K562 (cell line): ENCODE measurements at regions not wholly inside any gene's neighbourhood (a gene's known extent, or its start where the extent isn't known, plus 50 kb on each side); places are given as distances from the start of the nearest gene placed in this dataset.

Experiments
- POLR2A ChIP-seq: fragments of 450-650 bp; conservative IDR thresholded peaks from 2 replicates; pipeline ENCODE4 v1.6.1; 2016
- ZFP36 ChIP-seq: fragments of 150-350 bp; IDR thresholded peaks from 2 replicates; pipeline ENCODE4 v1.6.1; 2018; ENCODE audit warnings: low read length, low read depth; ENCODE audit not compliant: partially characterized antibody
- TF ChIP-seq, protein P1 (sequence below): sonication (generic); formaldehyde crosslinking; IDR thresholded peaks from 2 replicates; pipeline ENCODE4 v1.8.1; 2023; ENCODE audit warnings: mild to moderate bottlenecking, missing genetic modification reagents

GRCh38 chr17:79249929-79250521, 175.4 kb downstream of the ENGASE start:
- TF ChIP-seq POLR2A = no peak
- TF ChIP-seq, protein P1, sequence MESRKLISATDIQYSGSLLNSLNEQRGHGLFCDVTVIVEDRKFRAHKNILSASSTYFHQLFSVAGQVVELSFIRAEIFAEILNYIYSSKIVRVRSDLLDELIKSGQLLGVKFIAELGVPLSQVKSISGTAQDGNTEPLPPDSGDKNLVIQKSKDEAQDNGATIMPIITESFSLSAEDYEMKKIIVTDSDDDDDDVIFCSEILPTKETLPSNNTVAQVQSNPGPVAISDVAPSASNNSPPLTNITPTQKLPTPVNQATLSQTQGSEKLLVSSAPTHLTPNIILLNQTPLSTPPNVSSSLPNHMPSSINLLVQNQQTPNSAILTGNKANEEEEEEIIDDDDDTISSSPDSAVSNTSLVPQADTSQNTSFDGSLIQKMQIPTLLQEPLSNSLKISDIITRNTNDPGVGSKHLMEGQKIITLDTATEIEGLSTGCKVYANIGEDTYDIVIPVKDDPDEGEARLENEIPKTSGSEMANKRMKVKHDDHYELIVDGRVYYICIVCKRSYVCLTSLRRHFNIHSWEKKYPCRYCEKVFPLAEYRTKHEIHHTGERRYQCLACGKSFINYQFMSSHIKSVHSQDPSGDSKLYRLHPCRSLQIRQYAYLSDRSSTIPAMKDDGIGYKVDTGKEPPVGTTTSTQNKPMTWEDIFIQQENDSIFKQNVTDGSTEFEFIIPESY (CRISPR knock-in tag) = no peak
- TF ChIP-seq ZFP36 = no peak
